ENCODE measurements at regions not wholly inside any gene's neighbourhood (a gene's known extent, or its start where the extent isn't known, plus 50 kb on each side); places are given as distances from the start of the nearest gene placed in this dataset.
A peak's percentile ranks its signal among the peaks of the same experiment; 100 is the strongest.
"Not testable (repeated sequence)": the region's sequence is repeated elsewhere in the genome, so short reads cannot be mapped to it uniquely, and the experiment has no call there.

DNA sequence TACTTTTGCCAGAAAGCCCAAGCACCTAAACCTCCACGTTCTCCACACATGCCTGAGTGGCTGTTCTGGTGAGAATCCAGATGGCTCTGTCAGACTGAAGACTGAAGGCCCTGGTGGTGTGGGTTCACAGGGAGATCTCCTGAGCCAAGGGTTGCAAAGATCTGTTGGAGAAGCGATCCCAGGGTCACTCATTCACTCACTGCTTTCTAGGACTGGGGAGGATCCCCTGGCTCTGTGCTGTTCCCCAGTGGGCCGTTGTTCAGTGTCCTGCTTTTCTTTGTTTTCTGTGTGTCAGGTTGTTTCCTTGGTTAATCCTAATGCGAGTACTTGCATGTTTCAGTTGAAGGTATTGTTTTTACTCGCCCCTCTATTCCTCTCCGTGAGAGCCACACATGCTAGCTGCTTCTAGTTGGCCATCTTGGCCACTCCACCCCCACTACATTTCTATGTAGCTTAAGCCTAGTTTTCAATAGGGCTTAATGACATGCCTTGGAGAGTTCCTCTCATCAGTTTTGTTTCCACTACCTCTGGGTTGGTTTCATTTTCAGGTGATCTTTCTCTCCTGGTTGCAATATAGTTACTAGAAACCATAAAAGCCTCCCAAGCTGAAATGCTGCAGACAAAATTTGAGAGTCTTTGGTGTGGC lies 144.5 kb upstream of the SLC38A2 start:
- DNase-seq = no peak

DNA sequence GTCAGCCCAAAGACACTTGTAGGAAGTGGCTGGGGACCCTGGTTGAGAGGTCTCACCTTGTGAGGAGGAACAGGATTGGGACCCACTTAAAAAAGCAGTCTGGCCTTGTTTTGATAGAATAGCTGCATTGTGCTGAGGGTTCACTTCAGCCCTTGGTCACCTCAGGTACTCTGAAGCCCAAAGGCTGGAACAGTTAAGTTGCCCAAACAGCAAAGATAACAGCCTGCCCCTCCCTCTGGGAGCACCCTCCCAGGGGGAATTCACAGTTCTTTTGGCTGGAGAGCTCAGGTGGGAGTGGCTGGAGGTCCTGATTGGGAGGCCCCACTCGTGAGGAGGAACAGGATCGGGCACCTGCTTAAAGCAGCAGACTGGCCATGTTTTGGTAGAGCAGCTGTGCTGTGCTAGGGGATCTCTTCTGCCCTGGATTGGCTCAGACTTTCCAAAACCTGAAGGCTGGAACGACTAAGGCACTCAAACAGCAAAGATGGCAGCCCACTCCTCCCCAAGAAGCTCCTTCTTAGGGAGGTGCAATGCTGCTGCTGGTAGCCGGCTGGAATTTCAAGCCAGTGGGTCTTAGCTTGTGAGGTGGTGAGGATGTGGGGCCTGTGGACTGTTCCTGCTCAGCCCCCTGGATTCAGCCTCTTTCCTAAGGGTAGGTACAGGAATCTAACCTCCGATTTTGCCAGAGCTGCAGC lies 143.8 kb upstream of the SLC38A2 start:
- DNase-seq = no peak

DNA sequence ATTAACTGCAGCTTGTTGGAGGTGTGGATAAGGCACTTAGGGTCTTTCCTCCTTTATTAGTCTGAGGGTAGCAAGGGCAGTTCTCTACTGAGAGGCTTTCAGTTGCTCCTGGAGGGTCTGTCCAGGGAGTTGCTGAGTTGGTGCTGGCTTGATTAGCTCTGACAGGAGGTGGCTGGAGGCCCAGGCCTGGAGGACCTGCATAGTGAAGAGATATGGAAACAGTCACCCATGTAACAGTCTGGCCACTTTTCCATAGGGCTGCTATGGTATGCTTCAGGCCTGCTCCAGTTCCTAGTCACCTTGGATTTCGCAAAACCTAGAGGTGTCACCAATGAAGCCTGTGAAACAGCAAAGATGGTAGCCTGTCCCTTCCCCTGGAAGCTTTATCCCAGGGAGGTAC lies 143.3 kb upstream of the SLC38A2 start:
- no peak for DNase-seq

GRCh38 chr12:46514886-46515285 lies 142.3 kb upstream of the SLC38A2 start:
- no peak for DNase-seq

DNA sequence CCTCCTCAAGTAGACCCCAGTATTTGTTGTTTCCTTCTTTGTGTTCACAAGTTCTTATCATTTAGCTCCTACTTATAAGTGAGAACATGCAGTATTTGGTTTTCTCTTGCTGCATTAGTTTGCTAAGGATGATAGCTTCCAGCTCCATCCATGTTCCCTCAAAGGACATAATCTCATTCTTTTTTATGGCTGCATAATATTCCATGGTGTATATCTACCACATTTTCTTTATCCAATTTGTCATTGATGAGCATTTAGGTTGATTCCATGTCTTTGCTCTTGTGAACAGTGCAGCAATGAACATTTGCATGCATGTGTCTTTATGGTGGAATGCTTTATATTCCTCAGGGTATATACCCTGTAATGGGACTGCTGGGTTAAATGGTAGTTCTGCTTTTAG lies 137.7 kb upstream of the SLC38A2 start:
- not testable (repeated sequence) for DNase-seq

DNA sequence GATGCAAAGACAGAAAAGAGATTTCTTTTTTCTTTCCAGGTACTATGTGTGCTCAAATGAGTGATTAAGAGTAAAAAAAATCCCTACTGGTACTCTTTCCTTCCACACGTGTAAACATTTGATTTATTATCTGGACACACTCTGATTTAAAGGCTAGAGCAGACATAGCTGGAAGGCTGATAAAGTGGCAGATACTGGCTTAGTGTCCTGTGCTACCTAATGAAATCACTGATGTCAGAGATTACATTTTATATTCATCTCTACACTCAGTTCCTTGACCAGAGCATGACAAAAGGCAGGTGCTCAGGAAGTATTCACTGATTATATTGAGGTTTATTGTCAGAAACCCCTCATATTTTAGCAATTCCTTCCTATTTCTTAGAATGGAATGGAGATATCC lies 136.6 kb upstream of the SLC38A2 start:
- no peak for DNase-seq

DNA sequence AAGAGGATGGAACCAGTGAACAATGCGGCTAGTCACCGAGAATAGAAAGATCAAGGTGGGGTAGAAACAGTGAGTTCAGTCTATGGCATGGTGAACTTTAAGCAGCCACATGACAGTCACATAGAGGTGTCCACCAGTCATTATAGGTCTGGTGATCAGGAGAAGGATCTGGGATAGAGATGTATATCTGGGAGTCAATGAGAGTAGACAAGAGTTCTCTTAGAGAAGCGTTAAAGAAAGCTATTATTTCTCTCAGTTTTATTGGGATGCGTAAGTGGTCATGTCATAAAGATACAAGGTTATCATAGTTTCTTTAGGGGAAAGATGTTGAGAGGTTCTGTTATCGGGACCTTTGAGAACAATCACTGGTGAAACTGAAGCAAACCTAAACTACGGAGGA lies 136.1 kb upstream of the SLC38A2 start:
- DNase-seq = no peak

- DNase-seq = no peak
Observed at GRCh38 chr12:46507766-46508165, 135.2 kb upstream of the SLC38A2 start.

GRCh38 chr12:46506961-46507360 lies 134.4 kb upstream of the SLC38A2 start:
- DNase-seq = no peak

DNA sequence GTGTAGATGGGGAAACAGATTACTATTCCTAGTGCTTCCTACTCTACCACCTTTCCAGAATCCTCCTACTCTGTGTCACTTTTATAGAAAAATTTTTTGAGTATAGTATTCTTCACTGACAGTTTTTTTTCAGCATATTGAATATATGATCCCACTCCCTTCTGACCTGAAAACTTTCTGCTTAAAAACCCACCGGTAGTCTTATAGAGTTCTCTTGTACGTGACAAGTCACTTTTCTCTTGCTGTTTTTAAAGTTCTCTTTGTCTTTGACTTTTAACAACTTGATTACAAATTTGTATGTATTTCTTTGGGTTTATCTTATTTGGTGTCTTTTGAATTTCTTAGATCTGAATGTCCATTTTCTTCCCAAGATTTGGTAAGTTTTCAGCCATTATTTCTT lies 133.6 kb upstream of the SLC38A2 start:
- no peak for DNase-seq

DNA sequence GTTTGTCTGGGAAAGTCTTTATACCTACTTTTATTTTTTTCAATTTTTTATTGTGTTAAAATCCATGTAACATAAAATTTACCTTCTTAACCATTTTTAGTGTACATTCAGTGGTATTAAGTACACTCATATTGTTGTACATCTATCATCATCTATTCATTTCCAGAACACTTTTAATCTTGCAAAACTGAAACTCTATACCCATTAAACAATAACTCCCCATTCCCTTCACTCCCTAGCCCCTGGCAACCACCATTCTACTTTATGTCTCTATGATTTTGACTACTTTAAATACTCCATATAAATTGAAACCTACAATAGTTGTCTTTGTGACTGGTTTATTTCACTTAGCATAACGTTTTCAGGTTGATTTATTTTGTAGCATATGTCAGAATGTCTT lies 131.9 kb upstream of the SLC38A2 start:
- no peak for DNase-seq

- DNase-seq = no peak
Observed at GRCh38 chr12:46503637-46504175, 131.1 kb upstream of the SLC38A2 start.

- DNase-seq = no peak
Observed at GRCh38 chr12:46500673-46501072, 128.1 kb upstream of the SLC38A2 start.

- DNase-seq = no peak
Observed at GRCh38 chr12:46499901-46500300, 127.3 kb upstream of the SLC38A2 start.

DNA sequence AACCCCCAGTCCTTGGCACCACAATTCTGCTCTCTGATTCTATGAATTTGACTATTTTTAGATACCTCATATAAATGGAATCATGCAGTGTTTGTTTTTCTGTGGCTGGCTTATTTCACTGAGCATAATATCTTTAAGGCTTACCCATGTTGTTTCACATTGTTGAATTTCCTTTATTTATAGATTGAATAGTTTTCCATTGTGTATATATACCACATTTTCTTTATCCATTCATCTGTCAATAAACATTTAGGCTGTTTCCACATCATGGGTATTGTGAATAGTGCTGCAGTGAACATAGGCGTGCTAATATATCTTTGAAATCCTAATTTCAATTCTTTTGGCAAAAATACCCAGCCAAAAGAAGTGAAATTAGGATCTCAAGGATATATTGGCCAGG lies 126.7 kb upstream of the SLC38A2 start:
- no peak for DNase-seq

- DNase-seq = no peak
Observed at GRCh38 chr12:46497739-46498138, 125.2 kb upstream of the SLC38A2 start.

DNA sequence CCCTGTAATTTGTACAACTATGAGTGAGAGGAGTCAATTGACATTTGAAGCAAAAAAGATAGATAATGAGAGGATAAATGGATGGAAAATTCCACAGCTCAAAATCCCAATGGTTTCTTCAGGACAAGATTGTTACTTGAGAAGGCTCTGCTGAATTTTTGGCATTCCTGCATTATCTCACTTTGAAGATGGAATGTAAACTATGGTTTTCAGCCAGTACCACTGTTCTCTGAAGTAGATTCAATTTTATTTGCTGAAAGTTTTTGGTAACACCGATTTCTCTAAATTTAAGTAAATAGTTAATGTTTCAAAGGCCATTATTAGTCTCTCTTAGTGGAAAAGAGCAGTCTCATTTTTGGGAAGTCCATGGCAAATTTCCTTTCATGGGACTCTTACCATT lies 121.9 kb upstream of the SLC38A2 start:
- DNase-seq = peak; percentile 35

- DNase-seq = no peak
Observed at GRCh38 chr12:46493834-46494181, 121.2 kb upstream of the SLC38A2 start.

GRCh38 chr12:46493150-46493833 lies 120.7 kb upstream of the SLC38A2 start:
- no peak for DNase-seq

- DNase-seq = peak; percentile 45
Observed at GRCh38 chr12:46492471-46493085, 120.0 kb upstream of the SLC38A2 start.

GRCh38 chr12:46491548-46491947 lies 119.0 kb upstream of the SLC38A2 start:
- no peak for DNase-seq

DNA sequence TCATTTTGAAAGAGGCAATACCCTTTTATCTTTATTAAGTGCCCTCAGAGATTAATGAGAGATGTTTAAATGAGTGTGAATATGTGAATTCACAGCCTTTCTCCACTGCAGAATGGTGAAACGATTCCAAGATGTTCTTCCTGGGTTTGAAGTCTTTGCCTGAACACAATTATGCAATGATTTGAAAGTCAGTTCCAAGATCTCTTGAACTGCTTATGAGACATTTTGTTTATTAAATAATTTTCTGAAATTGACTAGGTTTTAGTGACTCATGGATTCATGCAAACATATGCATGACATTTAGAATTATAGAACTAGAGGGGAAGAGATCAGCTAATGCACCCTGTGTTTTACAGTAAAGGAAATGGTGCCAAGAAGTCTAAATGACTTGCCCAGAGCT lies 118.1 kb upstream of the SLC38A2 start:
- DNase-seq = no peak

- no peak for DNase-seq
Observed at GRCh38 chr12:46489951-46490388, 117.4 kb upstream of the SLC38A2 start.
